ENCODE measurements at regions not wholly inside any gene's neighbourhood (a gene's known extent, or its start where the extent isn't known, plus 50 kb on each side); places are given as distances from the start of the nearest gene placed in this dataset.

DNA sequence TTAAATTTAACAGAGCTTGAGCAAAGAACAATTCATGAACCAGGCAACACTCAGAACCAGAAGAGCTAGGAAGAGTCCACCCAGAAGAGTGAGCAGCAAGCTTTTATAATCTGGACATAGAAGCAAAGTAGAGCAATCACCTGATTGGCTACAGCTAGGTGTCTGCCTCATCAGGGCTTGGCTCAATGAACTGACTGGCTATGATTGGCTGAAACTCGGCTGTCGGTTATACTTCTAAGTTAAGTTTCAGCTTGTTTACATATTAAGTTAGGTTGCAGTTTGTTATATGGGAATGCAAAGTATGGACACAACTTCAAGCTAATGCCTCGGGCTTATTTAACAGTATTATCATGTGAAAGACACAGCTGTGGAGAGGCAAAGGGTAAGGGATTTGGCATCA is 63.2 kb upstream of the NABP1 start:
- TF ChIP-seq EZH2 (IDR thresholded peaks at IDR 0.05; ENCODE audit: borderline replicate concordance, low read length) (no peak), CTCF (conservative IDR thresholded peaks at IDR 0.05 in 1 of 2, IDR thresholded peaks at IDR 0.05 in 1 of 2; ENCODE audit: extremely low read depth in 1 of 2, insufficient read depth in 1 of 2, low read depth in 1 of 2, low read length in 2 of 2) (no peak)
